Liver (tissue), 8 donors: ENCODE measurements at regions not wholly inside any gene's neighbourhood (a gene's known extent, or its start where the extent isn't known, plus 50 kb on each side); places are given as distances from the start of the nearest gene placed in this dataset.

Experiments
- DNase-seq: peaks from one replicate; pipeline ENCODE4 v3.0.0-alpha.2; 2017; ENCODE audit warnings: low spot score
- H3K27ac ChIP-seq, 2 donors: one replicate each; pipeline ENCODE4 v1.7.0; 2013; ENCODE audit warnings: inconsistent platforms in 2 of 2, low read length in 2 of 2, control low read depth in 1 of 2, low read depth in 1 of 2, mild to moderate bottlenecking in 1 of 2
- H3K27me3 ChIP-seq, 4 donors: one replicate each; pipeline versions ENCODE4 v1.6.1 to v1.7.0; 2013; ENCODE audit warnings: low read length in 3 of 4, inconsistent platforms in 1 of 4, mild to moderate bottlenecking in 1 of 4, moderate library complexity in 1 of 4; ENCODE audit not compliant: control insufficient read depth in 4 of 4, insufficient read depth in 4 of 4
- H3K36me3 ChIP-seq, 4 donors: one replicate each; pipeline versions ENCODE4 v1.6.1 to v1.7.0; 2013; ENCODE audit warnings: low read length in 3 of 4, mild to moderate bottlenecking in 3 of 4, low read depth in 1 of 4, moderate library complexity in 1 of 4; ENCODE audit not compliant: control insufficient read depth in 4 of 4, insufficient read depth in 3 of 4
- H3K4me1 ChIP-seq, 4 donors: one replicate each; pipeline versions ENCODE4 v1.6.1 to v1.7.0; 2013; ENCODE audit warnings: low read length in 3 of 4, mild to moderate bottlenecking in 3 of 4, moderate library complexity in 1 of 4; ENCODE audit not compliant: control insufficient read depth in 4 of 4, insufficient read depth in 4 of 4
- H3K4me3 ChIP-seq, 3 donors: one replicate each; pipeline versions ENCODE4 v1.6.1 to v1.7.0; 2013; ENCODE audit warnings: low read length in 3 of 3, control low read depth in 1 of 3, low read depth in 1 of 3, mild to moderate bottlenecking in 1 of 3
- H3K9ac ChIP-seq, 2 donors: one replicate each; pipeline ENCODE4 v1.7.0; 2013; ENCODE audit warnings: low read length in 2 of 2, mild to moderate bottlenecking in 2 of 2, moderate library complexity in 2 of 2, control low read depth in 1 of 2, low read depth in 1 of 2
- H3K9me3 ChIP-seq, 4 donors: one replicate each; pipeline versions ENCODE4 v1.6.1 to v1.7.0; 2013; ENCODE audit warnings: low read length in 3 of 4; ENCODE audit not compliant: control insufficient read depth in 4 of 4
- ATF3 ChIP-seq: IDR thresholded peaks from 2 replicates; pipeline ENCODE4 v1.6.1; 2016; ENCODE audit warnings: antibody characterized with exemption
- CTCF ChIP-seq: fragments of 150-350 bp; IDR thresholded peaks from 2 replicates; pipeline ENCODE4 v1.5.1; 2017; ENCODE audit warnings: improper control_type of control experiment, low read depth, low read length; ENCODE audit not compliant: missing input control
- EGR1 ChIP-seq, 2 donors: IDR thresholded peaks; 2 replicates each; pipeline ENCODE4 v1.6.1; 2016 to 2018; ENCODE audit warnings: antibody characterized with exemption in 2 of 2, low read depth in 2 of 2
- FOXA1 ChIP-seq: IDR thresholded peaks from 2 replicates; pipeline ENCODE4 v1.6.1; 2016; ENCODE audit warnings: antibody characterized with exemption
- FOXA2 ChIP-seq: IDR thresholded peaks from 2 replicates; pipeline ENCODE4 v1.6.1; 2016; ENCODE audit warnings: antibody characterized with exemption
- GABPA ChIP-seq, 2 donors: IDR thresholded peaks in 1 of 2; conservative IDR thresholded peaks in 1 of 2; 2 replicates each; pipeline ENCODE4 v1.6.1; 2016; ENCODE audit warnings: antibody characterized with exemption in 2 of 2, mild to moderate bottlenecking in 1 of 2, moderate library complexity in 1 of 2
- HNF4A ChIP-seq, 2 donors: conservative IDR thresholded peaks; 2 replicates each; pipeline ENCODE4 v1.6.1; 2016; ENCODE audit warnings: antibody characterized with exemption in 2 of 2, mild to moderate bottlenecking in 2 of 2
- HNF4G ChIP-seq: IDR thresholded peaks from 2 replicates; pipeline ENCODE4 v1.6.1; 2016; ENCODE audit warnings: antibody characterized with exemption
- MAX ChIP-seq: IDR thresholded peaks from 2 replicates; pipeline ENCODE4 v1.6.1; 2016; ENCODE audit warnings: antibody characterized with exemption
- NR2F2 ChIP-seq: IDR thresholded peaks from 2 replicates; pipeline ENCODE4 v1.6.1; 2016; ENCODE audit warnings: antibody characterized with exemption
- RAD21 ChIP-seq, 2 donors: IDR thresholded peaks; 2 replicates each; pipeline ENCODE4 v1.6.1; 2016; ENCODE audit warnings: antibody characterized with exemption in 2 of 2, mild to moderate bottlenecking in 2 of 2
- REST ChIP-seq: IDR thresholded peaks from 2 replicates; pipeline ENCODE4 v1.6.1; 2016; ENCODE audit warnings: antibody characterized with exemption, mild to moderate bottlenecking
- SP1 ChIP-seq: IDR thresholded peaks from 2 replicates; pipeline ENCODE4 v1.6.1; 2018; ENCODE audit warnings: antibody characterized with exemption, mild to moderate bottlenecking
- TAF1 ChIP-seq: conservative IDR thresholded peaks from 2 replicates; pipeline ENCODE4 v1.6.1; 2016; ENCODE audit warnings: antibody characterized with exemption, mild to moderate bottlenecking
- YY1 ChIP-seq: IDR thresholded peaks from 2 replicates; pipeline ENCODE4 v1.6.1; 2016; ENCODE audit warnings: antibody characterized with exemption, mild to moderate bottlenecking
- ZBTB33 ChIP-seq: IDR thresholded peaks from 2 replicates; pipeline ENCODE4 v1.6.1; 2016; ENCODE audit warnings: antibody characterized with exemption
- WGBS: extraction: QIAGEN DNeasy Blood & Tissue Kit; methylation state at CpG from one replicate; pipeline ENCODE4 v1.1.7; 2013; 5-methylcytosine and 5-hydroxymethylcytosine counted together
- donor health status: healthy.
- donor health status: healthy.
- donor health status: healthy.
- donor health status: healthy.
- donor health status: healthy.

GRCh38 chr1:61606448-61607312 is 118.3 kb downstream of the TM2D1 start:
- 78% methylated on average over 15 of the region's 15 CpGs for WGBS

More at GRCh38 chr1:61606448-61607312, 118.3 kb downstream of the TM2D1 start:
- Histone ChIP-seq H3K27me3 (no peaks in the 10 kb centered on the region), H3K9ac (no peak overlapping the region), H3K4me1 (no peaks in the 10 kb centered on the region), H3K27ac (no peak overlapping the region), H3K36me3 (no peaks in the 10 kb centered on the region), H3K9me3 (no peaks in the 10 kb centered on the region), H3K4me3 (no peak overlapping the region)
- TF ChIP-seq TAF1 (no peak), EGR1 (IDR thresholded peaks at IDR 0.05; ENCODE audit: low read depth in 2 of 2) (no peak), HNF4A (conservative IDR thresholded peaks at IDR 0.05) (no peak), GABPA (IDR thresholded peaks at IDR 0.05 in 1 of 2, conservative IDR thresholded peaks at IDR 0.05 in 1 of 2) (no peak), MAX (no peak), SP1 (no peak), ATF3 (no peak), FOXA2 (no peak), HNF4G (no peak), ZBTB33 (no peak), YY1 (no peak), FOXA1 (no peak), REST (no peak), NR2F2 (no peak), CTCF (no peak), RAD21 (IDR thresholded peaks at IDR 0.05) (no peak)
- DNase-seq = no peak
